Transverse colon (tissue), 4 donors: ENCODE measurements at regions not wholly inside any gene's neighbourhood (a gene's known extent, or its start where the extent isn't known, plus 50 kb on each side); places are given as distances from the start of the nearest gene placed in this dataset.

Experiments used
- DNase-seq: peaks from one replicate; pipeline ENCODE4 v3.0.0-alpha.2; 2019
- H3K27ac ChIP-seq, 4 donors: fragments of 200-600 bp; sonication (generic); 2 replicates each; pipeline ENCODE4 v1.5.1; 2016 to 2018; ENCODE audit warnings: inconsistent platforms in 4 of 4
- H3K27me3 ChIP-seq: fragments of 200-600 bp; sonication (generic); 2 replicates; pipeline ENCODE4 v1.5.1; 2017; ENCODE audit warnings: inconsistent platforms
- H3K36me3 ChIP-seq, 4 donors: fragments of 200-600 bp; sonication (generic); 2 replicates each; pipeline ENCODE4 v1.5.1; 2017 to 2019; ENCODE audit warnings: inconsistent platforms in 4 of 4
- H3K4me1 ChIP-seq, 4 donors: fragments of 200-600 bp; sonication (generic); 2 replicates each; pipeline ENCODE4 v1.5.1; 2017 to 2020; ENCODE audit warnings: inconsistent platforms in 4 of 4
- H3K4me3 ChIP-seq, 4 donors: fragments of 200-600 bp; sonication (generic); 1 replicate in 1 of 4; 2 replicates in 3 of 4; pipeline versions ENCODE4 v1.5.1 to v1.6.1; 2017 to 2019; ENCODE audit warnings: inconsistent platforms in 4 of 4
- H3K9me3 ChIP-seq, 2 donors: fragments of 200-600 bp; sonication (generic); 2 replicates each; pipeline ENCODE4 v1.5.1; 2017 to 2019; ENCODE audit warnings: inconsistent platforms in 2 of 2
- CTCF ChIP-seq, 5 experiments: fragments of 200-600 bp in 3 of 5; fragments of 450-650 bp in 2 of 5; sonication (generic) in 3 of 5; IDR thresholded peaks; 1 replicate in 2 of 5; 2 replicates in 3 of 5; pipeline ENCODE4 v1.5.1; 2016 to 2017; ENCODE audit warnings: antibody characterized with exemption in 5 of 5, inconsistent platforms in 3 of 5, mild to moderate bottlenecking in 2 of 5, moderate library complexity in 1 of 5
- EP300 ChIP-seq: sonication (generic); formaldehyde crosslinking; IDR thresholded peaks from one replicate; pipeline ENCODE4 v1.6.1; 2017; ENCODE audit warnings: antibody characterized with exemption, low read depth
- POLR2A ChIP-seq: fragments of 450-650 bp; IDR thresholded peaks from one replicate; pipeline ENCODE4 v1.6.1; 2016; ENCODE audit warnings: antibody characterized with exemption, mild to moderate bottlenecking, moderate library complexity
- POLR2AphosphoS5 ChIP-seq, 3 donors: sonication (generic); formaldehyde crosslinking; IDR thresholded peaks; one replicate each; pipeline ENCODE4 v1.6.1; 2016; ENCODE audit warnings: antibody characterized with exemption in 3 of 3
- WGBS, 2 donors: methylation state at CpG; one replicate each; pipeline ENCODE4 v1.1.5; 2018; ENCODE audit warnings: low coverage in 1 of 2; 5-methylcytosine and 5-hydroxymethylcytosine counted together
- in situ Hi-C, 4 donors: fragments of 200-750 bp; cut with MboI; loops; one replicate each; pipeline versions ENCODE4 v1.15.0 to v1.15.1; 2017; ENCODE audit warnings: low sequenced_read_pairs in 3 of 4, low pct_ligation_motif_present in 1 of 4, low pct_unique_long_range_greater_than_20kb in 1 of 4
- intact Hi-C: fragments of 100-400 bp; cut with DNase I; formaldehyde crosslinking; loops from one replicate; pipeline ENCODE4 v1.15.1; 2023; ENCODE audit warnings: low total_unique reads

- no peak overlapping the region for H3K4me3 ChIP-seq
- peaks cover 0 to 10% (median 4%) of the 10 kb centered on the region in 4 donors for H3K4me1 ChIP-seq
- in situ Hi-C loops: no loop called here
- no peaks in the 10 kb centered on the region for H3K27me3 ChIP-seq
- intact Hi-C loops: no loop called here
- no peak for DNase-seq
- no peaks in the 10 kb centered on the region for H3K36me3 ChIP-seq
- H3K9me3 ChIP-seq: no peaks in the 10 kb centered on the region
- TF ChIP-seq EP300: no peak
- no peak for TF ChIP-seq POLR2A
- TF ChIP-seq POLR2AphosphoS5 (IDR thresholded peaks at IDR 0.05): no peak
- no peak for TF ChIP-seq CTCF (IDR thresholded peaks at IDR 0.05)
- no peak overlapping the region for H3K27ac ChIP-seq
- WGBS, 2 donors: 83% methylated on average over 2 of the region's 2 CpGs; no CpG with 5 or more reads in 1 of the 2 donors
Observed at GRCh38 chr15:47603026-47603425, 114.3 kb upstream of the SEMA6D start.

- intact Hi-C loops: no loop called here
- Histone ChIP-seq H3K4me1 (peaks cover 0 to 23% (median 4%) of the 10 kb centered on the region in 4 donors), H3K27ac (no peak overlapping the region), H3K36me3 (no peaks in the 10 kb centered on the region), H3K9me3 (no peaks in the 10 kb centered on the region), H3K4me3 (no peak overlapping the region), H3K27me3 (no peaks in the 10 kb centered on the region)
- in situ Hi-C loops: no loop called here
- TF ChIP-seq CTCF (IDR thresholded peaks at IDR 0.05) (no peak), EP300 (no peak), POLR2A (no peak), POLR2AphosphoS5 (IDR thresholded peaks at IDR 0.05) (no peak)
- DNase-seq: no peak
Observed at GRCh38 chr15:47607695-47608094, 109.6 kb upstream of the SEMA6D start.

GRCh38 chr15:47609693-47610092 is 107.6 kb upstream of the SEMA6D start:
- H3K4me1 ChIP-seq: peaks cover 0 to 23% (median 4%) of the 10 kb centered on the region in 4 donors
- no peaks in the 10 kb centered on the region for H3K9me3 ChIP-seq
- no peak for TF ChIP-seq CTCF (IDR thresholded peaks at IDR 0.05)
- TF ChIP-seq POLR2AphosphoS5 (IDR thresholded peaks at IDR 0.05): no peak
- TF ChIP-seq POLR2A: no peak
- no peak for TF ChIP-seq EP300
- no peak overlapping the region for H3K4me3 ChIP-seq
- in situ Hi-C loops: no loop called here
- H3K36me3 ChIP-seq: no peaks in the 10 kb centered on the region
- no peaks in the 10 kb centered on the region for H3K27me3 ChIP-seq
- 42% methylated on average over 2 of the region's 2 CpGs; no CpG with 5 or more reads in 1 of the 2 donors for WGBS, 2 donors
- H3K27ac ChIP-seq: no peak overlapping the region
- intact Hi-C loops: no loop called here
- DNase-seq: peak; percentile 23

GRCh38 chr15:47610736-47611135 is 106.6 kb upstream of the SEMA6D start:
- DNase-seq: no peak

More at GRCh38 chr15:47610736-47611135, 106.6 kb upstream of the SEMA6D start:
- no peak overlapping the region for H3K27ac ChIP-seq
- TF ChIP-seq EP300 (no peak), CTCF (IDR thresholded peaks at IDR 0.05) (no peak), POLR2A (no peak), POLR2AphosphoS5 (IDR thresholded peaks at IDR 0.05) (no peak)
- in situ Hi-C loops: no loop called here
- H3K36me3 ChIP-seq: no peaks in the 10 kb centered on the region
- WGBS, 2 donors: 80 to 93% methylated on average over 2 of the region's 2 CpGs
- intact Hi-C loops: no loop called here
- H3K9me3 ChIP-seq: no peaks in the 10 kb centered on the region
- no peaks in the 10 kb centered on the region for H3K27me3 ChIP-seq
- peaks cover 0 to 23% (median 4%) of the 10 kb centered on the region in 4 donors for H3K4me1 ChIP-seq
- no peak overlapping the region for H3K4me3 ChIP-seq
